ENCODE measurements at regions not wholly inside any gene's neighbourhood (a gene's known extent, or its start where the extent isn't known, plus 50 kb on each side); places are given as distances from the start of the nearest gene placed in this dataset.
A peak's percentile ranks its signal among the peaks of the same experiment; 100 is the strongest.
"Not testable (repeated sequence)": the region's sequence is repeated elsewhere in the genome, so short reads cannot be mapped to it uniquely, and the experiment has no call there.

DNA sequence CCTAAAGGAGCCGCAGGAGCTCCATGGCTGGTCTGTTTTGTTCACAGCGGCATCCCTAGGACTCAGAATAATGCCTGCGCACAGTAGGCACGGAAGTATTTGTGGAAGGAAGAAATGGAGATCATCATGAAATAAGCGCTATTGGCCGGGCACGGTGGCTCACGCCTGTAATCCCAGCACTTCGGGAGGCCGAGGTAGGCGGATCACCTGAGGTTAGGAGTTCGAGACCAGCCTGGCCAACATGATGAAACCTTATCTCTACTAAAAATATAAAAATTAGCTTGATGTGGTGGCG is 175.5 kb upstream of the CIBAR2 start:
- H3K56ac ChIP-seq (ENCODE audit: extremely low read depth, insufficient read depth, low read length); dilution Hi-C loops (cut with HindIII; ENCODE audit: low sequenced_read_pairs, unreplicated experiment); H3K27me3 ChIP-seq (ENCODE audit: control insufficient read depth, insufficient read depth, low read length); H3K27ac ChIP-seq (ENCODE audit: insufficient read depth, low read length); BruUV-seq (replicated peaks); H3K9ac ChIP-seq (ENCODE audit: low read depth, low read length); ATAC-seq (ENCODE audit: low read depth); H3K23ac ChIP-seq (ENCODE audit: low read depth, low read length); H3K18ac ChIP-seq (ENCODE audit: low read depth, low read length); H2BK5ac ChIP-seq (ENCODE audit: low read depth, low read length, poor library complexity, severe bottlenecking); H3K4me3 ChIP-seq (ENCODE audit: insufficient read depth, low read depth, low read length); H2BK20ac ChIP-seq (ENCODE audit: low read depth, low read length); H3K4ac ChIP-seq (ENCODE audit: low read depth, low read length); H3K36me3 ChIP-seq (ENCODE audit: control insufficient read depth, insufficient read depth, low read length); in situ Hi-C loops (cut with MboI; ENCODE audit: low sequenced_read_pairs); intact Hi-C loops (cut with micrococcal nuclease); POLR2A ChIA-PET (ENCODE audit: unreplicated experiment); H2BK15ac ChIP-seq (ENCODE audit: low read depth, low read length); H4K5ac ChIP-seq (ENCODE audit: low read depth, low read length); H2BK120ac ChIP-seq (ENCODE audit: low read depth, low read length); H4K91ac ChIP-seq (ENCODE audit: insufficient read depth, low read depth, low read length); H3K9me3 ChIP-seq (ENCODE audit: control insufficient read depth, insufficient read depth, low read length); H3K14ac ChIP-seq (replicated peaks; ENCODE audit: low read depth, low read length); H4K8ac ChIP-seq (ENCODE audit: low read depth in 2 of 2, low read length in 2 of 2); DNase-seq; H3K4me2 ChIP-seq (ENCODE audit: low read depth, low read length); H2AFZ ChIP-seq (replicated peaks; ENCODE audit: low read length, poor library complexity): not testable (repeated sequence)
- peak overlapping the region; percentile 33 for H2AK9ac ChIP-seq (replicated peaks; ENCODE audit: low read depth, low read length, poor library complexity)
- 100% methylated on average over 3 of the region's 13 CpGs; no CpG with 5 or more reads in 1 of the 2 experiments for WGBS, 2 experiments (ENCODE audit: extremely low coverage in 2 of 2, insufficient read length in 1 of 2)
- H4K20me1 ChIP-seq (ENCODE audit: insufficient read depth, low read length): peaks cover 88% of the 10 kb centered on the region
- CTCF ChIA-PET: interaction anchor here (1.1 kb wide), 1 partner anchor 10 kb away, joined by 4 read pairs; no protein-coding TSS in a partner anchor
- H2AK5ac ChIP-seq (ENCODE audit: low read depth, low read length): 0 out of 2 replicates have a peak overlapping the region, but pooled peaks have one; percentile 3
- peaks cover 12 to 78% of the 10 kb centered on the region in 2 experiments for H3K79me1 ChIP-seq (ENCODE audit: low read depth in 1 of 2, low read length in 2 of 2)
- peaks cover 14% of the 10 kb centered on the region; the same call in 1 of the 2 replicates for H3K9me1 ChIP-seq (ENCODE audit: insufficient read depth, low read length)
- peaks cover 17% of the 10 kb centered on the region for H3K4me1 ChIP-seq (ENCODE audit: control insufficient read depth, insufficient read depth, low read length)

Data from IMR-90 (cell line).